ENCODE measurements at regions not wholly inside any gene's neighbourhood (a gene's known extent, or its start where the extent isn't known, plus 50 kb on each side); places are given as distances from the start of the nearest gene placed in this dataset.
"Not testable (repeated sequence)": the region's sequence is repeated elsewhere in the genome, so short reads cannot be mapped to it uniquely, and the experiment has no call there.

DNA sequence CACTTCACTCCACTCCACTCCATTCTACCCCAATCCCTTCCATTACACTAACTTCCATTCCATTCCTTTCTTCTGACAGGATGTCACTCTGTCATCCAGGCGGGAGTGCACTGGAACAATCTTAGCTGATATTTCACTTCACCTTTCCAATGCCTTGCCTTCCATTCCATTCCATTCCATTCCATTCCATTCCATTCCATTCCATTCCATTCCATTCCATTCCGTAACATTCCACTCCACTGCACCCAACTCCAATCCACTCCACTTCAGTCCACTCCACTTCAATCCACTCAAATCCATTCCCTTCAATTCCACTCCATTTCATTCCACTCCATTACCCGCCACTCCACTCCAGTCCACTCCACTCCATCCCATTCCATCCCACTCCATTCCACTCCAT lies 1099.4 kb downstream of the TSPY10 start:
- Histone ChIP-seq H3K27me3 (ENCODE audit: control insufficient read depth, insufficient read depth, low read length) (no peaks in the 10 kb centered on the region), H3K4me3 (ENCODE audit: low read depth, low read length) (no peak overlapping the region), H3K27ac (ENCODE audit: low read depth, low read length) (no peak overlapping the region), H3K9me3 (ENCODE audit: control insufficient read depth, insufficient read depth, low read length) (peaks cover 9% of the 10 kb centered on the region)
- peak; percentile 89 for DNase-seq (ENCODE audit: low read depth, low spot score)
- ChIA-PET POLR2A (no interaction called here), CTCF (no interaction called here)
- TF ChIP-seq, protein P1, sequence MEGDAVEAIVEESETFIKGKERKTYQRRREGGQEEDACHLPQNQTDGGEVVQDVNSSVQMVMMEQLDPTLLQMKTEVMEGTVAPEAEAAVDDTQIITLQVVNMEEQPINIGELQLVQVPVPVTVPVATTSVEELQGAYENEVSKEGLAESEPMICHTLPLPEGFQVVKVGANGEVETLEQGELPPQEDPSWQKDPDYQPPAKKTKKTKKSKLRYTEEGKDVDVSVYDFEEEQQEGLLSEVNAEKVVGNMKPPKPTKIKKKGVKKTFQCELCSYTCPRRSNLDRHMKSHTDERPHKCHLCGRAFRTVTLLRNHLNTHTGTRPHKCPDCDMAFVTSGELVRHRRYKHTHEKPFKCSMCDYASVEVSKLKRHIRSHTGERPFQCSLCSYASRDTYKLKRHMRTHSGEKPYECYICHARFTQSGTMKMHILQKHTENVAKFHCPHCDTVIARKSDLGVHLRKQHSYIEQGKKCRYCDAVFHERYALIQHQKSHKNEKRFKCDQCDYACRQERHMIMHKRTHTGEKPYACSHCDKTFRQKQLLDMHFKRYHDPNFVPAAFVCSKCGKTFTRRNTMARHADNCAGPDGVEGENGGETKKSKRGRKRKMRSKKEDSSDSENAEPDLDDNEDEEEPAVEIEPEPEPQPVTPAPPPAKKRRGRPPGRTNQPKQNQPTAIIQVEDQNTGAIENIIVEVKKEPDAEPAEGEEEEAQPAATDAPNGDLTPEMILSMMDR (IDR thresholded peaks at IDR 0.05; ENCODE audit: low read depth, low read length), result no peak

DNA sequence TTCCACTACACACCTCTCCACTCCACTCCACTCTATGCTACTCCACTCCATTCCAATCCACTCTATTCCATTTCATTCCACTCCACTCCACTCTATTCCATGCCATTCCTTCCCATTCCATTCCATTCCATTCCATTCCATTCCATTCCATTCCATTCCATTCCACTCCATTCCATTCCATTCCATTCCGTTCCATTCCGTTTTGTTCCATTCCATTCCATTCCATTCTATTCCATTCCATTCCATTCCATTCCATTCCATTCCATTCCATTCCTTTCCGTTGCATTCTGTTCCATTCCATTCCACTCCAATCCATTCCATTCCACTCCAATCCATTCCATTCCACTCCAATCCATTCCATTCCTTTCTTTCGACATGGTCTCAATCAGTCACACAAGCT lies 1121.1 kb downstream of the TSPY10 start:
- H3K4me3 ChIP-seq (ENCODE audit: low read depth, low read length); H3K27ac ChIP-seq (ENCODE audit: low read depth, low read length); H3K27me3 ChIP-seq (ENCODE audit: control insufficient read depth, insufficient read depth, low read length); POLR2A ChIA-PET; CTCF ChIA-PET; DNase-seq (ENCODE audit: low read depth, low spot score): not testable (repeated sequence)
- peaks cover 14% of the 10 kb centered on the region; the same call in 1 of the 2 replicates for H3K9me3 ChIP-seq (ENCODE audit: control insufficient read depth, insufficient read depth, low read length)

DNA sequence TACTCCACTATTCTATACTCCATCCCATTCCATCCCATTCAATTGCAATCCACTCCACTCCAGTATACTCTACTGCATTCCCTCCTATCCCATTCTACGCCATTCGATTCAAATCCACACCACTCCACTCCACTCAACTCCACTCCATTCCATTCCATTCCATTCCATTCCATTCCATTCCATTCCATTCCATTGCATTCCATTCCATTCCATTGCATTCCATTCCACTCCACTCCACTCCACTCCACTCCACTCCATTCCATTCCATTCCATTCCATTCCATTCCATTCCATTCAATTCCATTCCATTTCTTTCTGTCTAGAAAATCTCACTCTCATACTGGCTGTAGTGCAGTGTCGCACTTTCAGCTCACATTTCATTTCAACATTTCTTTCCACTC lies 1129.4 kb downstream of the TSPY10 start:
- H3K27me3 ChIP-seq (ENCODE audit: control insufficient read depth, insufficient read depth, low read length); DNase-seq (ENCODE audit: low read depth, low spot score); POLR2A ChIA-PET; H3K4me3 ChIP-seq (ENCODE audit: low read depth, low read length); CTCF ChIA-PET; H3K27ac ChIP-seq (ENCODE audit: low read depth, low read length): not testable (repeated sequence)
- H3K9me3 ChIP-seq (ENCODE audit: control insufficient read depth, insufficient read depth, low read length), result peaks cover 43% of the 10 kb centered on the region

DNA sequence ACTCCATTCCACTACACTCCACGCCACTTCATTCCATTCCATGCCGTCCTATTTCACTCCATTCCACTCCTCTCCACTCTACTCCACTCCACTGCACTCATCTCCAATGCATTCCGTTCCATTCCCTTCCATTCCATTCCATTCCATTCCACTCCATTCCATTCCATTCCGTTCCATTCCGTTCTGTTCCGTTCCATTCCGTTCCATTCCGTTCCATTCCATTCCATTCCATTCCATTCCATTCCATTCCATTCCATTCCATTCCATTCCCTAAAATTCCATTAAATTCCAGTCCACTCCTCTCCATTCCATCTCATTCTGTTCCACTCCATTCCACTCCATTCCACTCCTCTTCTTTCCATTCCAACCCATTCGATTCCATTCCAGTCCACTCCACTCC lies 1139.1 kb downstream of the TSPY10 start:
- no peak overlapping the region for H3K4me3 ChIP-seq (ENCODE audit: low read depth, low read length)
- POLR2A ChIA-PET, result no interaction called here
- DNase-seq (ENCODE audit: low read depth, low spot score), result no peak
- CTCF ChIA-PET, result no interaction called here
- no peaks in the 10 kb centered on the region for H3K27me3 ChIP-seq (ENCODE audit: control insufficient read depth, insufficient read depth, low read length)
- H3K27ac ChIP-seq (ENCODE audit: low read depth, low read length), result no peak overlapping the region
- TF ChIP-seq, protein P1 (IDR thresholded peaks at IDR 0.05; ENCODE audit: low read depth, low read length), result no peak
- H3K9me3 ChIP-seq (ENCODE audit: control insufficient read depth, insufficient read depth, low read length), result peaks cover 40% of the 10 kb centered on the region

DNA sequence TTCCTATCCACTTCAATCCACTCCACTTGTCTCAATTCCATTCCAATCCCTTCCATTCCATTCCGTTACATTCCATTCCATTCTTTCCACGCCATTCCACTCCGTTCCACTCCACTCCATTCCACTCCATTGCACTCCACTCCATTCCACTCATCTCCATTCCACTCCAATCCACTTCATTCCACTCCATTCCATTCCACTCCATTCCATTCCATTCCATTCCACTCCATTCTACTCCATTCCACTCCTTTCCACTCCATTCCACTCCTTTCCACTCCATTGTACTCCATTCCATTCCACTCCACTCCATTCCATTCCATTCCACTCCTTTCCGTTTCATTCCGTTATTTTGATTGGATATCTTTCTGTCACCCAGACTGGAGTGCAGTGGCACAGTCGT lies 1158.7 kb downstream of the TSPY10 start:
- no peak for DNase-seq (ENCODE audit: low read depth, low spot score)
- Histone ChIP-seq H3K4me3 (ENCODE audit: low read depth, low read length) (no peak overlapping the region), H3K27me3 (ENCODE audit: control insufficient read depth, insufficient read depth, low read length) (no peaks in the 10 kb centered on the region), H3K9me3 (ENCODE audit: control insufficient read depth, insufficient read depth, low read length) (peaks cover 31% of the 10 kb centered on the region), H3K27ac (ENCODE audit: low read depth, low read length) (no peak overlapping the region)
- POLR2A ChIA-PET, result no interaction called here
- TF ChIP-seq, protein P1 (IDR thresholded peaks at IDR 0.05; ENCODE audit: low read depth, low read length), result no peak
- CTCF ChIA-PET, result no interaction called here

All from AG04450 (cell line).